WERI-Rb-1 (cell line): ENCODE measurements at regions not wholly inside any gene's neighbourhood (a gene's known extent, or its start where the extent isn't known, plus 50 kb on each side); places are given as distances from the start of the nearest gene placed in this dataset.

Experiments
- DNase-seq: peaks from one replicate; pipeline ENCODE4 v3.0.0-alpha.2; 2020
- H3K27ac ChIP-seq: fragments of 250-450 bp; sonication (Bioruptor Pico); 2 replicates; pipeline ENCODE4 v1.5.1; 2020; ENCODE audit warnings: mild to moderate bottlenecking, moderate library complexity
- H3K27me3 ChIP-seq: fragments of 250-450 bp; sonication (Bioruptor Pico); 2 replicates; pipeline ENCODE4 v1.5.1; 2021; ENCODE audit warnings: mild to moderate bottlenecking, low read depth, moderate library complexity; ENCODE audit not compliant: insufficient read depth, severe bottlenecking
- H3K36me3 ChIP-seq: fragments of 250-450 bp; sonication (Bioruptor Pico); 2 replicates; pipeline ENCODE4 v1.5.1; 2020; ENCODE audit warnings: mild to moderate bottlenecking, moderate library complexity
- H3K4me3 ChIP-seq: 2 replicates; pipeline ENCODE4 v1.5.1; 2011; ENCODE audit warnings: low read depth, mild to moderate bottlenecking, control low read depth, low read length
- H3K9me3 ChIP-seq: fragments of 250-450 bp; sonication (Bioruptor Pico); 2 replicates; pipeline ENCODE4 v1.5.1; 2021; ENCODE audit warnings: mild to moderate bottlenecking, moderate library complexity; ENCODE audit not compliant: severe bottlenecking
- TF ChIP-seq, protein P1 (sequence below): IDR thresholded peaks from 2 replicates; pipeline ENCODE4 v1.5.1; 2011; ENCODE audit warnings: low read depth, mild to moderate bottlenecking, control low read depth, inconsistent platforms, low read length

GRCh38 chr4:100651499-100652175 is 133.8 kb upstream of the EMCN start:
- DNase-seq, result no peak

DNA sequence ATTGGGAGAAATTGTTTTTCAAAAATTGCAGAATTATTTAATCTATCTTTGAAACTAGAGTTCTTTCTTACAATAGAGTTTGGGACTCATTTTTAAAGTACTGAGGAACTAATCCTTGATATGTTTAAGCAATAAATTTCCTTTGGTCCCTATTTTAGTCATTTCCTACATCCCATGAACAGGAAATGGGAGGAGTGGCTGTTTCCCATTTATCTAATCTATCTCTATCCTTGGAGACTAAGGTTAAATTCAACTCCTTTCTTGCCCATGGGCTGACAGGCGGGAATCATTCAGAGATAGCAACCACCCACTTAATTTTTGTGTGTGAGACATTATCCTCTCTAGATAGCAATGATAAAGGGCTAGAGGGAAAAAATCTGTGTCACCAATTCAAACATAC is 131.6 kb upstream of the EMCN start:
- H3K27me3 ChIP-seq, result no peaks in the 10 kb centered on the region
- no peak for DNase-seq
- no peaks in the 10 kb centered on the region for H3K36me3 ChIP-seq
- H3K4me3 ChIP-seq, result no peak overlapping the region
- no peak overlapping the region for H3K27ac ChIP-seq
- TF ChIP-seq, protein P1, sequence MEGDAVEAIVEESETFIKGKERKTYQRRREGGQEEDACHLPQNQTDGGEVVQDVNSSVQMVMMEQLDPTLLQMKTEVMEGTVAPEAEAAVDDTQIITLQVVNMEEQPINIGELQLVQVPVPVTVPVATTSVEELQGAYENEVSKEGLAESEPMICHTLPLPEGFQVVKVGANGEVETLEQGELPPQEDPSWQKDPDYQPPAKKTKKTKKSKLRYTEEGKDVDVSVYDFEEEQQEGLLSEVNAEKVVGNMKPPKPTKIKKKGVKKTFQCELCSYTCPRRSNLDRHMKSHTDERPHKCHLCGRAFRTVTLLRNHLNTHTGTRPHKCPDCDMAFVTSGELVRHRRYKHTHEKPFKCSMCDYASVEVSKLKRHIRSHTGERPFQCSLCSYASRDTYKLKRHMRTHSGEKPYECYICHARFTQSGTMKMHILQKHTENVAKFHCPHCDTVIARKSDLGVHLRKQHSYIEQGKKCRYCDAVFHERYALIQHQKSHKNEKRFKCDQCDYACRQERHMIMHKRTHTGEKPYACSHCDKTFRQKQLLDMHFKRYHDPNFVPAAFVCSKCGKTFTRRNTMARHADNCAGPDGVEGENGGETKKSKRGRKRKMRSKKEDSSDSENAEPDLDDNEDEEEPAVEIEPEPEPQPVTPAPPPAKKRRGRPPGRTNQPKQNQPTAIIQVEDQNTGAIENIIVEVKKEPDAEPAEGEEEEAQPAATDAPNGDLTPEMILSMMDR, result no peak
- H3K9me3 ChIP-seq, result no peaks in the 10 kb centered on the region

More at GRCh38 chr4:100651499-100652175, 133.8 kb upstream of the EMCN start:
- TF ChIP-seq, protein P1, result no peak
- no peaks in the 10 kb centered on the region for H3K27me3 ChIP-seq
- H3K4me3 ChIP-seq, result no peak overlapping the region
- H3K36me3 ChIP-seq, result no peaks in the 10 kb centered on the region
- no peak overlapping the region for H3K27ac ChIP-seq
- no peaks in the 10 kb centered on the region for H3K9me3 ChIP-seq

- no peak overlapping the region for H3K4me3 ChIP-seq
Observed at GRCh38 chr4:100644150-100644549, 126.3 kb upstream of the EMCN start.

DNA sequence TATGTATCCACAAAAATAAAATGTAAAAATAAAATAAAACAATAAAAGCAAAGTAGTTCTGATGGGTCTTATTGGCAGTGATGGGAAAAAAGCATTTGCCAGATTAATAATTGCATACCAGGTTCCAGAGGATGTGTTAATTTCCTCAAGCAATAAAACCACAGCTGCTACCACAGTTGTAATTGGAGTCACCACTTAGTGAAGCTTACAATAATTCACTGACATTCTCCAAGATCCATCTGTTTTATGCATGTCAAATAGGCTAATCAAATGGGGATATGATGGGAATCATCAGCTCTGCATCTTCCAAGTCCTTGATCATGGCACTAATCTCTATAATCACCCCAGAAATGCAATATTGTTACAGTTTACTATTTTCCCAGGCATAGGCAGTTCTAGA is 123.5 kb upstream of the EMCN start:
- no peaks in the 10 kb centered on the region for H3K36me3 ChIP-seq
- TF ChIP-seq, protein P1, result no peak

More at GRCh38 chr4:100644150-100644549, 126.3 kb upstream of the EMCN start:
- Histone ChIP-seq H3K36me3 (no peaks in the 10 kb centered on the region), H3K27ac (no peak overlapping the region), H3K27me3 (no peaks in the 10 kb centered on the region), H3K9me3 (no peaks in the 10 kb centered on the region)
- TF ChIP-seq, protein P1, result no peak
- DNase-seq, result no peak

GRCh38 chr4:100635899-100636298 is 118.1 kb upstream of the EMCN start:
- DNase-seq, result no peak
- H3K36me3 ChIP-seq, result no peaks in the 10 kb centered on the region
- no peaks in the 10 kb centered on the region for H3K9me3 ChIP-seq
- TF ChIP-seq, protein P1, result no peak
- no peaks in the 10 kb centered on the region for H3K27me3 ChIP-seq
- no peak overlapping the region for H3K4me3 ChIP-seq
- H3K27ac ChIP-seq, result no peak overlapping the region

More for the DNA sequence above, 123.5 kb upstream of the EMCN start:
- H3K27ac ChIP-seq, result no peak overlapping the region
- no peak for DNase-seq
- H3K4me3 ChIP-seq, result no peak overlapping the region
- H3K9me3 ChIP-seq, result no peaks in the 10 kb centered on the region
- no peaks in the 10 kb centered on the region for H3K27me3 ChIP-seq

- Histone ChIP-seq H3K27me3 (no peaks in the 10 kb centered on the region), H3K9me3 (no peaks in the 10 kb centered on the region), H3K27ac (no peak overlapping the region), H3K36me3 (no peaks in the 10 kb centered on the region), H3K4me3 (no peak overlapping the region)
- DNase-seq, result no peak
- TF ChIP-seq, protein P1, result no peak
Observed at GRCh38 chr4:100633269-100633668, 115.4 kb upstream of the EMCN start.
